VCaP (cell line): ENCODE measurements at regions not wholly inside any gene's neighbourhood (a gene's known extent, or its start where the extent isn't known, plus 50 kb on each side); places are given as distances from the start of the nearest gene placed in this dataset.

Source experiments
- H3K27ac ChIP-seq: fragments of 450-650 bp; 2 replicates; pipeline ENCODE4 v1.5.1; 2017
- CTCF ChIP-seq: fragments of 450-650 bp; conservative IDR thresholded peaks from 2 replicates; pipeline ENCODE4 v1.5.1; 2017; ENCODE audit warnings: mild to moderate bottlenecking, moderate library complexity

GRCh38 chr5:40025586-40025985 lies 600.8 kb upstream of the DAB2 start:
- H3K27ac ChIP-seq, result no peak overlapping the region
- no peak for TF ChIP-seq CTCF

GRCh38 chr5:40022057-40022456 lies 597.3 kb upstream of the DAB2 start:
- no peak for TF ChIP-seq CTCF
- H3K27ac ChIP-seq, result no peak overlapping the region

- TF ChIP-seq CTCF, result no peak
- no peak overlapping the region for H3K27ac ChIP-seq
Observed at GRCh38 chr5:40021007-40021406, 596.2 kb upstream of the DAB2 start.

GRCh38 chr5:40017918-40018317 lies 593.1 kb upstream of the DAB2 start:
- no peak for TF ChIP-seq CTCF
- H3K27ac ChIP-seq, result no peak overlapping the region

- no peak for TF ChIP-seq CTCF
- H3K27ac ChIP-seq, result no peak overlapping the region
Observed at GRCh38 chr5:40017135-40017534, 592.4 kb upstream of the DAB2 start.

- no peak overlapping the region for H3K27ac ChIP-seq
- TF ChIP-seq CTCF, result no peak
Observed at GRCh38 chr5:40010436-40010835, 585.7 kb upstream of the DAB2 start.

GRCh38 chr5:40006260-40006659 lies 581.5 kb upstream of the DAB2 start:
- H3K27ac ChIP-seq, result no peak overlapping the region
- no peak for TF ChIP-seq CTCF

GRCh38 chr5:40001796-40002195 lies 577.0 kb upstream of the DAB2 start:
- H3K27ac ChIP-seq, result no peak overlapping the region
- TF ChIP-seq CTCF, result no peak
